ENCODE measurements at regions not wholly inside any gene's neighbourhood (a gene's known extent, or its start where the extent isn't known, plus 50 kb on each side); places are given as distances from the start of the nearest gene placed in this dataset.

DNA sequence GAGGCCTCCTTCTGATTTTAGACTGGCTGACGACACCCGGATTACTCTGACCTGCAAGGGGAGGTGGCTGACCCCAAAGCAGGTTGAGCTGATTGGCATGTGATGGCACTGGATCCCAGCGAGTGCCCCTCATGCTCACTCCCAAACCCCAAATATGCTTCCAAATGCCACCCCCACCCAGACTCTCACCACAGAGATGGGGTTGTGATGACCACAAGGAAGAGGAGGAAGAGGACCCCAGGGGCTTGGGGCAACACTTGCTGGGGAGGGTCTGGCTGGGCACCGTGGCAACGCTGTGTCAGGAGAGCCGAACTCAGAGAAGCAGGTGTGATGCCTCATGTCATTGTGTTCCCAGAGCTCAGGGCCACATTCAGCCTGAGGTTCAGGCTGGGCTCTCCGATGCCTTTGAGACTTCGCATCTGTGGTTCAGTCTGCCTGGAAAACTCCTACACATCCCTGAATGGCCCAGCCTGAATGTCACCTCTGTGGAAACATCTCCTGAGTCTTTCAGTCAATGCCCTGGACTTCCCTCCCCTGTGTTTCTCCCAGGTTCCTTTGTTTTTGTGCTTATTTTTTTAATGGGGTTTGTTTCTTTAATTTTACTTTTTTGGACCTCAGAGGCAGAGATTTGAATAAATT, 169.1 kb upstream of the PMEPA1 start:
- CTCF ChIA-PET: no interaction called here
- H4K20me1 ChIP-seq (replicated peaks; ENCODE audit: control insufficient read depth, extremely low read depth, insufficient read depth, low read length): no peaks in the 10 kb centered on the region
- POLR2A ChIA-PET: no interaction called here
- H3K9ac ChIP-seq (replicated peaks; ENCODE audit: extremely low read depth, insufficient read depth, low read length): no peak overlapping the region
- H3K27me3 ChIP-seq (ENCODE audit: control insufficient read depth in 2 of 2, insufficient read depth in 2 of 2, low read length in 2 of 2): no peaks in the 10 kb centered on the region
- no peak overlapping the region for H3K4me2 ChIP-seq (ENCODE audit: insufficient read depth, low read length)
- no peak for DNase-seq (ENCODE audit: low read depth, low spot score)
- H2AFZ ChIP-seq (ENCODE audit: low read depth, low read length): no peak overlapping the region
- dilution Hi-C loops (cut with MboI; ENCODE audit: extremely low pct_ligation_motif_present, low sequenced_read_pairs) (no loop called here), intact Hi-C loops (cut with micrococcal nuclease) (no loop called here)
- H3K4me3 ChIP-seq (replicated peaks in 1 of 3; ENCODE audit: insufficient read depth in 1 of 3, low read depth in 1 of 3, low read length in 3 of 3): no peak overlapping the region
- BruUV-seq (replicated peaks): no TSS peak
- no peak for TF ChIP-seq GATA2 (IDR thresholded peaks at IDR 0.05; ENCODE audit: insufficient read depth, insufficient read length, low read depth, low read length)
- TF ChIP-seq JUN (IDR thresholded peaks at IDR 0.05; ENCODE audit: borderline replicate concordance, insufficient read depth, insufficient read length, low read depth): no peak
- TF ChIP-seq, protein P1, sequence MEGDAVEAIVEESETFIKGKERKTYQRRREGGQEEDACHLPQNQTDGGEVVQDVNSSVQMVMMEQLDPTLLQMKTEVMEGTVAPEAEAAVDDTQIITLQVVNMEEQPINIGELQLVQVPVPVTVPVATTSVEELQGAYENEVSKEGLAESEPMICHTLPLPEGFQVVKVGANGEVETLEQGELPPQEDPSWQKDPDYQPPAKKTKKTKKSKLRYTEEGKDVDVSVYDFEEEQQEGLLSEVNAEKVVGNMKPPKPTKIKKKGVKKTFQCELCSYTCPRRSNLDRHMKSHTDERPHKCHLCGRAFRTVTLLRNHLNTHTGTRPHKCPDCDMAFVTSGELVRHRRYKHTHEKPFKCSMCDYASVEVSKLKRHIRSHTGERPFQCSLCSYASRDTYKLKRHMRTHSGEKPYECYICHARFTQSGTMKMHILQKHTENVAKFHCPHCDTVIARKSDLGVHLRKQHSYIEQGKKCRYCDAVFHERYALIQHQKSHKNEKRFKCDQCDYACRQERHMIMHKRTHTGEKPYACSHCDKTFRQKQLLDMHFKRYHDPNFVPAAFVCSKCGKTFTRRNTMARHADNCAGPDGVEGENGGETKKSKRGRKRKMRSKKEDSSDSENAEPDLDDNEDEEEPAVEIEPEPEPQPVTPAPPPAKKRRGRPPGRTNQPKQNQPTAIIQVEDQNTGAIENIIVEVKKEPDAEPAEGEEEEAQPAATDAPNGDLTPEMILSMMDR (IDR thresholded peaks at IDR 0.05; ENCODE audit: extremely low read depth in 1 of 2, insufficient read depth in 1 of 2, low read depth in 1 of 2, low read length in 2 of 2): no peak
- TF ChIP-seq MYC (IDR thresholded peaks at IDR 0.05; ENCODE audit: low read depth, low read length): no peak
- no peak for TF ChIP-seq POLR2A (IDR thresholded peaks at IDR 0.05; ENCODE audit: low read depth, low read length)
- TF ChIP-seq, protein P2, sequence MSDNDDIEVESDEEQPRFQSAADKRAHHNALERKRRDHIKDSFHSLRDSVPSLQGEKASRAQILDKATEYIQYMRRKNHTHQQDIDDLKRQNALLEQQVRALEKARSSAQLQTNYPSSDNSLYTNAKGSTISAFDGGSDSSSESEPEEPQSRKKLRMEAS (IDR thresholded peaks at IDR 0.05; ENCODE audit: insufficient read depth, insufficient read length): no peak
- TF ChIP-seq POLR2AphosphoS5 (IDR thresholded peaks at IDR 0.05; ENCODE audit: insufficient read depth, low read depth, low read length): no peak
- TF ChIP-seq EZH2 (IDR thresholded peaks at IDR 0.05; ENCODE audit: borderline replicate concordance, low read depth, low read length, severe bottlenecking): no peak
- TF ChIP-seq FOS (IDR thresholded peaks at IDR 0.05; ENCODE audit: borderline replicate concordance, insufficient read depth, low read length): no peak
- no peaks in the 10 kb centered on the region for H3K4me1 ChIP-seq (ENCODE audit: control insufficient read depth, extremely low read depth, insufficient read depth, low read length)
- H3K27ac ChIP-seq (ENCODE audit: insufficient read depth, low read depth, low read length): no peak overlapping the region
- no peaks in the 10 kb centered on the region for H3K9me1 ChIP-seq (replicated peaks; ENCODE audit: control insufficient read depth, extremely low read depth, insufficient read depth, low read length)
- no peak for FAIRE-seq
- H3K79me2 ChIP-seq (ENCODE audit: control insufficient read depth, insufficient read depth, low read length): no peaks in the 10 kb centered on the region
- no peaks in the 10 kb centered on the region for H3K9me3 ChIP-seq (replicated peaks; ENCODE audit: control insufficient read depth, insufficient read depth, low read length)
- no peaks in the 10 kb centered on the region for H3K36me3 ChIP-seq (ENCODE audit: control insufficient read depth in 2 of 2, extremely low read depth in 1 of 2, insufficient read depth in 2 of 2, low read length in 2 of 2)
